OCI-LY7 (cell line): ENCODE measurements at regions not wholly inside any gene's neighbourhood (a gene's known extent, or its start where the extent isn't known, plus 50 kb on each side); places are given as distances from the start of the nearest gene placed in this dataset.

ENCODE experiments used
- BruUV-seq: library from RNA; stranded (reverse); fragments of 400-500 nt; replicated peaks from 2 replicates; lab custom pipeline; 2021; lab: Mats Ljungman, UMichigan
- CTCF ChIA-PET: fragments of 300-600 bp; sonication (Branson Sonifier 250); formaldehyde crosslinking; loops from one replicate; lab custom pipeline; 2022; ENCODE audit warnings: antibody characterized with exemption; ENCODE audit not compliant: unreplicated experiment; lab: Charles Lee
- POLR2A ChIA-PET: fragments of 300-600 bp; sonication (Branson Sonifier 250); formaldehyde crosslinking; loops from one replicate; lab custom pipeline; 2022; ENCODE audit warnings: antibody characterized with exemption; lab: Charles Lee
- DNase-seq: peaks from one replicate; pipeline ENCODE4 v3.0.0-alpha.2; 2015; ENCODE audit warnings: low spot score
- H2AFZ ChIP-seq: fragments of 200-600 bp; sonication (generic), shearing (Covaris generic); 2 replicates; pipeline ENCODE4 v1.6.1; 2014; ENCODE audit warnings: mild to moderate bottlenecking, antibody characterized with exemption, low read length, moderate library complexity
- H3K27ac ChIP-seq: fragments of 200-600 bp; sonication (generic); 2 replicates; pipeline ENCODE4 v1.5.1; 2014; ENCODE audit warnings: mixed run types, low read depth, mild to moderate bottlenecking, moderate library complexity, low read length, inconsistent platforms; ENCODE audit not compliant: poor library complexity, severe bottlenecking
- H3K36me3 ChIP-seq: fragments of 200-600 bp; sonication (generic); 2 replicates; pipeline ENCODE4 v1.6.1; 2014; ENCODE audit warnings: mild to moderate bottlenecking, antibody characterized with exemption, low read length, moderate library complexity, mixed read lengths; ENCODE audit not compliant: insufficient read depth
- H3K4me1 ChIP-seq: fragments of 200-600 bp; sonication (generic); 2 replicates; pipeline ENCODE4 v1.5.1; 2014; ENCODE audit warnings: mild to moderate bottlenecking, low read length; ENCODE audit not compliant: insufficient read depth, poor library complexity, severe bottlenecking
- H3K4me2 ChIP-seq: fragments of 200-600 bp; sonication (generic); 2 replicates; pipeline ENCODE4 v1.6.1; 2014; ENCODE audit warnings: mild to moderate bottlenecking, low read length
- H3K4me3 ChIP-seq: fragments of 200-600 bp; sonication (generic); 2 replicates; pipeline ENCODE4 v1.5.1; 2014; ENCODE audit warnings: mild to moderate bottlenecking, low read depth, low read length; ENCODE audit not compliant: poor library complexity, severe bottlenecking
- H3K79me2 ChIP-seq: fragments of 200-600 bp; sonication (generic); 2 replicates; pipeline ENCODE4 v1.6.1; 2016; ENCODE audit warnings: low read depth, mild to moderate bottlenecking, low read length, moderate library complexity, mixed read lengths; ENCODE audit not compliant: insufficient read depth
- H3K9me2 ChIP-seq: fragments of 200-600 bp; sonication (generic); 2 replicates; pipeline ENCODE4 v1.6.1; 2016; ENCODE audit warnings: mild to moderate bottlenecking, low read length, mixed read lengths; ENCODE audit not compliant: insufficient read depth
- H3K9me3 ChIP-seq: fragments of 200-600 bp; sonication (generic); 2 replicates; pipeline ENCODE4 v1.6.1; 2014; ENCODE audit warnings: mild to moderate bottlenecking, mixed run types, low read length, mixed read lengths
- H4K20me1 ChIP-seq: fragments of 200-600 bp; sonication (generic); 2 replicates; pipeline ENCODE4 v1.6.1; 2014; ENCODE audit warnings: mild to moderate bottlenecking, antibody characterized with exemption, low read length, moderate library complexity, mixed read lengths; ENCODE audit not compliant: insufficient read depth
- CTCF ChIP-seq: fragments of 200-600 bp; sonication (generic); conservative IDR thresholded peaks from 2 replicates; pipeline ENCODE4 v1.5.1; 2014; ENCODE audit warnings: mild to moderate bottlenecking, antibody characterized with exemption, low read length, moderate library complexity, mixed read lengths
- EZH2phosphoT487 ChIP-seq: fragments of 200-600 bp; sonication (generic); IDR thresholded peaks from 2 replicates; pipeline ENCODE4 v1.6.1; 2018; ENCODE audit warnings: low read depth, borderline replicate concordance, mild to moderate bottlenecking, mixed run types, antibody characterized with exemption, low read length, moderate library complexity, mixed read lengths
- intact Hi-C: fragments of 100-400 bp; cut with micrococcal nuclease; formaldehyde crosslinking; loops from one replicate; pipeline ENCODE4 v1.10.0; 2022; ENCODE audit not compliant: unreplicated experiment

DNA sequence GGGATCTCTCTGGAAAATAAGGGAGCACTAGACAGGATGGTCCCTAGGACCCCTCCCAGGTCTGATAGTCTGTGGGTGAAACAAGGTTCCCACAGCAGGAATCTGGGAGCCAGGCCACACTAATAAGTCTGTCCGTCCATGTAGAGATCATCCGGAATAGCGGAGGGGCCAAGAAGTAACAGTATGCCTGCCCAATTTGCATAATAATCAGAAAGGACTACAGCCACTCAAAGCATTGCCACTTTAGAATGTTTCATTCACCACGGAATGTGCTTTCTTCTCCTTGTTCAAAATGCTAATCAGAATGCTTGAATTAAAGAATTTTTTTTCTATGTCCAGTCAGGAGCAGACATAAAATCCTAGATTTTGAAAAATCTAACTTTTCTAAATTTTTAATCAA is 254.9 kb downstream of the ACTL7B start:
- no peak overlapping the region for H3K4me3 ChIP-seq
- no peaks in the 10 kb centered on the region for H3K36me3 ChIP-seq
- H3K27ac ChIP-seq, result no peak overlapping the region
- H3K4me2 ChIP-seq, result no peak overlapping the region
- POLR2A ChIA-PET, result no interaction called here
- intact Hi-C loops, result no loop called here
- H3K9me2 ChIP-seq, result no peaks in the 10 kb centered on the region
- no peak overlapping the region for H2AFZ ChIP-seq
- H3K9me3 ChIP-seq, result no peaks in the 10 kb centered on the region
- no peaks in the 10 kb centered on the region for H3K4me1 ChIP-seq
- no peaks in the 10 kb centered on the region for H3K79me2 ChIP-seq
- BruUV-seq, result no TSS peak
- TF ChIP-seq CTCF, result no peak
- no peak for TF ChIP-seq EZH2phosphoT487
- no peak for DNase-seq
- no peaks in the 10 kb centered on the region for H4K20me1 ChIP-seq
- CTCF ChIA-PET, result no interaction called here

- intact Hi-C loops, result no loop called here
- Histone ChIP-seq H3K4me1 (no peaks in the 10 kb centered on the region), H3K4me3 (no peak overlapping the region), H3K36me3 (no peaks in the 10 kb centered on the region), H3K27ac (no peak overlapping the region), H3K9me3 (no peaks in the 10 kb centered on the region), H2AFZ (no peak overlapping the region), H3K9me2 (no peaks in the 10 kb centered on the region), H3K4me2 (no peak overlapping the region), H3K79me2 (no peaks in the 10 kb centered on the region), H4K20me1 (no peaks in the 10 kb centered on the region)
- BruUV-seq, result no TSS peak
- ChIA-PET POLR2A (no interaction called here), CTCF (no interaction called here)
- TF ChIP-seq CTCF, result no peak
- no peak for TF ChIP-seq EZH2phosphoT487
- DNase-seq, result no peak
Observed at GRCh38 chr9:108599571-108599970, 256.2 kb downstream of the ACTL7B start.

GRCh38 chr9:108591121-108591520 is 264.7 kb downstream of the ACTL7B start:
- H4K20me1 ChIP-seq, result no peaks in the 10 kb centered on the region
- H2AFZ ChIP-seq, result no peak overlapping the region
- no peak overlapping the region for H3K4me2 ChIP-seq
- ChIA-PET CTCF (no interaction called here), POLR2A (no interaction called here)
- no peaks in the 10 kb centered on the region for H3K4me1 ChIP-seq
- intact Hi-C loops, result no loop called here
- no peaks in the 10 kb centered on the region for H3K36me3 ChIP-seq
- no peak overlapping the region for H3K4me3 ChIP-seq
- DNase-seq, result no peak
- no peak overlapping the region for H3K27ac ChIP-seq
- no peaks in the 10 kb centered on the region for H3K79me2 ChIP-seq
- H3K9me2 ChIP-seq, result no peaks in the 10 kb centered on the region
- TF ChIP-seq CTCF (no peak), EZH2phosphoT487 (no peak)
- H3K9me3 ChIP-seq, result no peaks in the 10 kb centered on the region
- BruUV-seq, result no TSS peak
